HEK293T (cell line): ENCODE measurements at regions not wholly inside any gene's neighbourhood (a gene's known extent, or its start where the extent isn't known, plus 50 kb on each side); places are given as distances from the start of the nearest gene placed in this dataset.

ENCODE experiments used
- FOXM1 ChIP-seq: fragments of 450-650 bp; IDR thresholded peaks from 2 replicates; pipeline ENCODE4 v1.6.1; 2017; ENCODE audit warnings: mild to moderate bottlenecking, borderline replicate concordance
- SUZ12 ChIP-seq: fragments of 450-650 bp; IDR thresholded peaks from 2 replicates; pipeline ENCODE4 v1.6.1; 2016; ENCODE audit warnings: mild to moderate bottlenecking

DNA sequence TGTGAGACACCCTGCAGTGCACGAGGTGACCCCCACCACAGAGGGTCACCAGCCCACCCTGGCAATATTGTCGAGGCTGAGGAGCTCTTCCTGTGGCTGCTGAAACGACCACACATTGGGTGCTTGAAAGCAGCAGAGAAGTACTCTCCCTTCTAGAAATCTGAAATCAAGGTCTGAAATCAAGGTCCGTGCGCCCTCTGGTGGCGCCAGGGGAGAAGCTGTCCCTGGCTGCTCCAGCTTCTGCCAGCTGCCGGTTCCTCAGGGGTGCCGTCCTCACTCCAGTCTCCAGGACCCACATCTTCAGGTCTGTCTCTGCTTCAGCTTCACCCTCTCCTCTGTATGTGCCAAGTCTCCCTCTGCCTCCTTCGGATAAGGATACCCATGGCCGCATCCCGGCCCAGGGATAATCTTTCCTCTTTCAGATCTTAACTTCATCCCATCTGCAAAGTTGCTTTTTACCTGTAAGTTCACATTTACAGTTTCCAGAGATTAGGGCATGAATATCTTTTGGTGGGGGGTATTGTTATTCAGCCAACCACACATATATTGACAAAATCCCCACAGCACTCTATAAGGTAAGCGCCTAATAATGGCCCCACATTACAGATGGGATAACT is 108.3 kb upstream of the PHACTR3 start:
- TF ChIP-seq FOXM1 (no peak), SUZ12 (no peak)
